ENCODE measurements at regions not wholly inside any gene's neighbourhood (a gene's known extent, or its start where the extent isn't known, plus 50 kb on each side); places are given as distances from the start of the nearest gene placed in this dataset.
"Not testable (repeated sequence)": the region's sequence is repeated elsewhere in the genome, so short reads cannot be mapped to it uniquely, and the experiment has no call there.

DNA sequence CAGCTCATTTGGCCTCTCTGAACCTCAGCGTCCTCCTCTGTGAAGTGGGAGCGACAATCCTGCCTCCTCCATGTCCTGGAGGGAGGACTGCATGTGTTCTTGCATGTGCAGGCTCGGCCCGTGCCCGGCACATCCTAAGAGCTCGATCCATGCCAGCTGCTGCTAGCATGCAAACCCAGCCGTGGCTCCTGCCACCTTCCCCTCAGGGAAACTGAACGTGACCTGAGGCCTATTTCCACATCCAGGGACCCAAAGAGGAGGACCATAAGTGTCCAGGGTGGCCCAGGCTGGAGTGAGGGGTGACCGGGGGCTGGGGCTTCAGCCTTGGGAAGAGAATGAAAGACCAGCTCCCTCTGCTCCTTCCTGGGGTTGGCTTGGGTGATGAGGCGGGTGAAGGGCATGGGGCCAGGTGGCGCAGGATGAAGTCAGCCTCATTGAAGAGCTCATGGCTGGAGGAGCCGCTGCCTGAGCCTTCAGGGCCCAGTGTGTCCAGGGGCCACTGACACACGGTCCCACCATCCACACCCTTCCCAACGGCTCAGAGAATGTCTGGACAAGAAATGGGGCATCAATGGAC lies 115.7 kb upstream of the AKAP13 start:
- DNase-seq (ENCODE audit: low read depth) = not testable (repeated sequence)

DNA sequence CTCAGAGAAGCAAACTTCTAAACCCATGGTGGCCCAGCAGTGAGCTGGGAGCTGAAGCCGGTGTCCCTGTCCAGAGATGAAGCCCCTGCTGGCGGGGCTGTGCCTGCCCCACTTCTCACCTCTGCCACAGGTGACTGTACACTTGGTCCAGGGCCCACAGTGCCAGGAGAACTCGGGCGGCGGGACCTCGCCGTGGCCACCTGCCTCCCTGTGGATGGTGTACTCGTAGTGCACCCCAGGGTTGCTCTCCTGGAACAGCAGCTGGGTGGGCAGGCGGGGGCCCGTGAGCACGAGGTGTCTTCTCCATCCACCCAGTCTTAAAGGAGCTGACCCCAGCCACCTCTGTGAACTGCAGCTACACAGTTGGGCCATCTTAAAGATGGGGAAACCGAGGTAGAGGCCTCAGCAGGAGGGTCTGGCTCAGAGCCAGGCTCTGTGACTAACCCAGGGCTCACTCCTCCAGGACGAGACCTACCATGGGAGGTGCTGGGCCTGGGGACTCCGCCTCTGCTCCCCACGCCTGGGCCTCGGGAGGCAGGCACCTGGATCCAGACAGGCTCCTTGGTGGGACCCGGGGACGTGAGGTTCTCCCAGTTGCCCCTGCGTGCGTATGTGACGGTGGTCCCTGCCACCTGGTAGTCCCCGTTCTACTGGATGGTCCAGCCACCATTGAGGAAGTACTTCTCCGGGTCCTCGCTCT lies 113.1 kb upstream of the AKAP13 start:
- DNase-seq (ENCODE audit: low read depth) = not testable (repeated sequence)

DNA sequence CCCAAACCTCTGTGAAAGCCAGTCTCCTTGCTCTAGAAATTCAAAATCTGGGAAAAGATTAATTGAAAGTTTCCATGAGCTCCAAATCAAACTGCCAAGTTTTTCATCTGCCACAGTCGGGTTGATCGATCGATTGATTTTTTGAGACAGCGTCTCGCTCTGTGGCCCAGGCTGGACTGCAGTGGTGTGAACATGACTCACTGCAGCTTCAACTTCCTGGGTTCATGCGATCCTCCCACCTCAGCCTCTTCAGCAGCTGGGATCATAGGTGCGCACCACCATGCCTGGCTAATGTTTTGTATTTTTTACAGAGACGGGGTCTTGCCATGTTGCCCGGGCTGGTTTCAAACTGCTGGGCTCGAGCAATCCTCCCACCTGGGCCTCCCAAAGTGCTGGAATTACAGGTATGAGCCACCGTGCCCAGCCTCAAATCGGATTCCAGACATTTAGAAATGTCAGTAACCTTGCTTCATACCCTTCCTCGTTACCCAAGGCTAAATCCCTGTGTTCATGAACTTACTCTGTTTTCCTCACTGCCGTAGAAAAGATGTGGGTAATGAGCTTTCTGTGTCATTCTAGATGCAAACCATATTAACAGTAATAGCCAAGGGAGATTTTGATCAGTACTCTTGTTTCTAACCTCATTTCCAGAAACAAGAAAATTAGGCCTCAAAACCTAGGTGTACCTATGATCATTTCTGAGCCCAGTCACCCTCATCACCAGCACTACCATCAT lies 105.9 kb upstream of the AKAP13 start:
- no peak for DNase-seq (ENCODE audit: low read depth)

DNA sequence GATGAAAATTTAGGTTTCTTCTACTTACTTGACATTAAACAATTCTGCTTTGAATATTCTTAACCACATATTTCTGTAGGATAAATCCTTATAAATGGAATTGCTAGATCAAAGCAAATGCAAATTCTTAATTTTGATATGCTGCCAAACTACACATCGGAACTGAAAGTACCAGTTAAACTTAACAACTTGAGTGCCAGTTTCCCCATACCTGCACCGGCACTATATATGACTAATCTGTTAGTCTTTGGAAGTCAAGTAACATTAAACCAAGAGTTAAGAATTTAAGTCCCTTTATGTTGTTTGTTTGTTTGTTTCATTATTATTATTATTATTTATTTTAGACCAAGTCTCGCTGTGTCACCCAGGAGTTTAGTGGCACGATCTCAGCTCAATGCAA lies 103.9 kb upstream of the AKAP13 start:
- DNase-seq (ENCODE audit: low read depth) = no peak

DNA sequence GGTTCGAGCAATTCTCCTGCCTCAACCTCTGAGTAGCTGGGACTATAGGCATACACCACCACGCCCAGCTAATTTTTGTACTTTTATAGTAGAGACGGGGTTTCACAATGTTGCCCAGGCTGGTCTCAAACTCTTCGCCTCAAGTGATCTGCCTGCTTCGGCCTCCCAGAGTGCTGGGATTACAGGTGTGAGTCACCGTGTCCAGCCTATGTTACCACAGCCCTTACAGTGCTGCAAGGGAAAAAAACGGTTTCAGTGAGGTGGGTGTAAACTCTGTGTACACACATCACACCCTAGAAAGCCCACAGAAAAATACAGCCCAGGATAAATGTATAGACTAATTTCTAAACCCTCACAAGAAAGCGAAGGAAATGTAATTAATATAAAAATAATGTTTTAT lies 103.5 kb upstream of the AKAP13 start:
- DNase-seq (ENCODE audit: low read depth) = no peak

DNA sequence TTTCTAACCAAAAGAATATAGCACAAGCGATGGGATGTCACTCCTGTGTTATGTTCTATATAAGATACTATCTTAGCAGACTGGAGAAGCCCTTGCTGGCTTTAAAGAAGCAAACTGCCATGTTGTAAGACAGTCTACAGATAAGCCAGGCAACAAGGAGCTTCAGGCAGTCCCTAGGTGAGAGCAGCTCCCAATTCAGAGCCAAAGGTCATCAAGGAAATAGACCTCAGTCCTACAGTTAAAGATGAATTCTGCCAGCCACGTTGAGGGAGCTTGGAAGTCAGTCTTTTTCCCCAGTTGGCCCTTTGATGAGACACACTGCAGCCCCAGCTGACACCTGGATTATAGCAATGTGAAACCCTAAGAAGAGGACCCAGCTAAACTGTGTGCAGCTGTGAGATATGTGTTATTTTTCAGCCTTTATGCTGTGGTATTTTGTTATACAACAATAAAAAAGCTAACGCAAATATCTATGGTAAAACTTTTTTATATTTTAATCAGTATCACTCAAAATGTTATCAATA lies 102.5 kb upstream of the AKAP13 start:
- no peak for DNase-seq (ENCODE audit: low read depth)

DNA sequence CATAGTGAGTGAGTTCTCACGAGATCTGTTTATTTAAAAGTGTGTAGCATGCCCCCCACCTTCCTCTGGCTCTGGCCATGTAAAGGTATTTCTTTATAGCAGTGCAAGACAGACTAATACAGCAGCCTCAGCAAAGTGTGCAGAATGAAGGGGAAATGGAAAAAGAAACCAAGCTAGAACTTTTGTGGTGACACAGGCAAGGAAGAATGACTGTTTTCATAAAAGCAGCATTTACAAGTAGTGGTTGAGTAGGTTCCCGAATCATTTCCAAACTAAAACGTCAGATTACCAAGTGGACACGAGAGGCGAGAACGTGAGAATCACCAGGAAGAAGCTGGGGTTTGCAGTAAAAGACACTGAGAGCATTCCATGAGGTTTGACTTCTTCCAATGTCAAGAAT lies 100.2 kb upstream of the AKAP13 start:
- no peak for DNase-seq (ENCODE audit: low read depth)

DNA sequence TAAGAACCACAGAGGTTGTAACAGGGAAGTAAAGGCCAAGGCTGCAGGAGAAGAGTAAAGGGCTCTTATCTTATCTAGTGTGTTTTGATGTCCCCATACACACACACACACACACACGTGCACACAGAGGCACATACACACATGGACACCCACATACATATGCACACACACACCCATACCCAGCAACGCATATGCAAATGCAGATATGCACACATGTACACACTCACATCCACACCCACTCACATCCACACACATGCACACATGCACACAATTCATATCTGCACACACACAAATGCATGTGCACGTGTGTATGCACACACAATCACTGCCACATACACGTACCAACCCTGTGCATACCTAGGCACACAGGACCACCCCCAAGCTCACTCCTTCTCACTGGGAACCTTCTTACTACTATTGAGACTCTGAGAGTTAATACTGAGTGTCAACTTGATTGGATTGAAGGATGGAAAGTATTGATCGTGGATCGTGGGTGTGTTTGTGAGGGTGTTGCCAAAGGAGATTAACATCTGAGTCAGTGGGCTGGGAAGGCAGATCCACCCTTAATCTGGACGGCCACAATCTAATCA lies 99.0 kb upstream of the AKAP13 start:
- no peak for DNase-seq (ENCODE audit: low read depth)

DNA sequence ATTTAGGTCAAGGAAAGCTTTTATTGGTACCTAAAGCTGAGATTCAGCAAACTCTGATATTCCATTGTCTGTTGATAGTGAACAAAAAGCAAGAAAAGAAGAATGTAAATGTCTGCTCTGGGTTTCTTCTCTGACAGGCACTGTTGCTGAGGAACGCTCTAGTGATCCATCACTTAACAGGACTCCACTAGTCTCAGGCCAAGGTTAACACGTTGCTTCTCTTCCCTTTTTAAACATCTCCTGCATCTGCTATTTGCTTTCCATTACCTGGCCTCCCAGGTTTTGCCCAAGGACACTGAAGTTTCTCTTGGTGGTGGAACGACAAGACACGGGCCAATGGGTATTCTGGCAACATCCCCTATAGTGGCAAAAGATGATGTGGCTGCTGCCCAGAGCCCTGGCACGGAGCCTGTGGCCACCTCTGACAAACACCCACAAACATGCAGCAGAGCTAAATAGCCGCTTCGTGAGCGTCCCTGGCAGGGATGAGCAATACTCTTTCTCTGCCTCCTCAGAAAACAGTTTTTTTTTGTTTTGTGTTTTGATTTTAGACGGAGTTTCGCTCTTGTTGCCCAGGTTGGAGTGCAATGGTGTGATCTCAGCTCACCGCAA lies 97.8 kb upstream of the AKAP13 start:
- peak; percentile 59 for DNase-seq (ENCODE audit: low read depth)

DNA sequence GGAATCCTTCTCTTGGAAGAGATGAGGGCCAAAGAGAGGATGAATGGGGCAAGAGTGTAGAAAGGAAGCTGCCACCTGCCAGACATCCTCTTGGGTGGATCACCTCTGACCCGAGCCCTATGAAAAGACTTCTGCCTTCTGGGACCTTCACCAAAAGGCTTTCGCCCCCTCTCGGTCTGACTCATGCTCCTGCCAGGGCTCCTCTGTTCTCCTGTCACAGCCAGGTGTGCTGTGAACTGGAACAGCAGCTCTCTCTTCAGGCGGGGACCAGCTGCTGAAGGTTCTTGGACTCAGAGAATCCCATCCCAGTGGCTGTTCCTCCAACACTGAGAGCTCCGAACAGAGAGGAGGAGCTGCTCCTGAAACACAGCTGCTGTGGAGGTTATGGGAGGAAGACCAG lies 96.6 kb upstream of the AKAP13 start:
- DNase-seq (ENCODE audit: low read depth) = not testable (repeated sequence)

DNA sequence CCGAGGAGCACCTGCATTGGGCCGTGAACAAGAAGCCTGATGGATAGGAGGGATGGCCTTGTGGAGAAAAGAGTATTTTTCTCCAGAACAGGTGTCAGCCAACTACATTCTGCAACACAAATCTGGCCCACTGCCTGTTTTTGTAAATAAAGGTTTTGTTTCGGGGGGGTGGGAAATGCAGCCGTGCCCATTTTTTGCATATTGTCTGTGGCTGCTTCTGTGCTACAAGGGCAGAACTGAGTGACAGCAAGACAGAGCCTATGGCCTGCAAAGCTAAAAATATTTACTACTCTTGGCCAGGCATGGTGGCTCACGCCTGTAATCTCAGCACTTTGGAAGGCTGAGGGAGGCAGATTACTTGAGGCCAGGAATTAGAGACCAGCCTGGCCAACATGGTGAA lies 95.9 kb upstream of the AKAP13 start:
- no peak for DNase-seq (ENCODE audit: low read depth)

DNA sequence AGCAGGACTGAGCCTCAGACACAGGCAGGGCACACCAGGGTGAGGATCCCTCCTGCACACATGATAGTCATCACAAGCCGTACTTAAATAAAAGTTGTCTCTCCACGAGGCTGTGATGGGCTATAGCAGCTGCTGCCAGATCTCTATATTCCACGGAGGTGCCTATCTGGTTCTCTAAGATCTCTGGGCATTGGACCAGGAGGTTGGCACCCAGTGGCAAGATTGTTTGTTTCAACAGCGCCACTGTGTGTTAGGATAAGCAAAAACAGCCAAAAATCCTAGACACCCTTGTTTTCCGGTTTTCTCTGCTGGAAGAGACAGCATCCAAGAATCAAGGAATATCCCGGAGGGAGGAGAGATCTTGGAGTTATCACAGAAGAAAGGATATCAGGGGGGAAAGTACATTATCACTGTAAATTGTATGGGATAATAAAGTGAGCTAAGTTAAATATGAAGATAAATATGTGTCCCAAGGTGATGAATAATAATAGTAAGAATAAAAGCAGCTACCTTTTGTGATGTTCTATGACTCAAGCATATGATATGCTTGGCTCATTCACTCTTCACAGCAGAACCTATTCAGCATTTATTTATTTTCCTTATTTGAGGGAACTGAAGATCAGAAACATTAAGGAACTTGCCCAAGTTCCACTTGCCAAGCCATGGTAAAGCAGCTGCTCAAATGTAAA lies 90.6 kb upstream of the AKAP13 start:
- peak; percentile 55 for DNase-seq (ENCODE audit: low read depth)

DNA sequence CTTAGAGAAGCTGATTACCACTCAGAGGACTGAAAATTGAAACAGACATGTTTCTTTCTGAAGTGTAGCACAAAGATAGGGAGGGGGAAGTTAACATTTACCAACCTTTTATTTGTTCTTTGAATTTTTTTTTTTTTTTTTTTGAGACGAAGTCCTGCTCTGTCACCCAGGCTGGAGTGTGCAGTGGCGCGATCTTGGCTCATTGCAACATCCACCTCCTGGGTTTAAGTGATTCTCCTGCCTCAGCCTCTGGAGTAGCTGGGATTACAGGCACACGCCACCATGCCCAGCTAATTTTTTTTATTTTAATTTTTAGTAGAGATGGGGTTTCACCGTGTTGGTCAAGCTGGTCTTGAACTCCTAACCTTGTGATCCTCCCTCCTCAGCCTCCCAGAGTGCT lies 87.8 kb upstream of the AKAP13 start:
- not testable (repeated sequence) for DNase-seq (ENCODE audit: low read depth)

DNA sequence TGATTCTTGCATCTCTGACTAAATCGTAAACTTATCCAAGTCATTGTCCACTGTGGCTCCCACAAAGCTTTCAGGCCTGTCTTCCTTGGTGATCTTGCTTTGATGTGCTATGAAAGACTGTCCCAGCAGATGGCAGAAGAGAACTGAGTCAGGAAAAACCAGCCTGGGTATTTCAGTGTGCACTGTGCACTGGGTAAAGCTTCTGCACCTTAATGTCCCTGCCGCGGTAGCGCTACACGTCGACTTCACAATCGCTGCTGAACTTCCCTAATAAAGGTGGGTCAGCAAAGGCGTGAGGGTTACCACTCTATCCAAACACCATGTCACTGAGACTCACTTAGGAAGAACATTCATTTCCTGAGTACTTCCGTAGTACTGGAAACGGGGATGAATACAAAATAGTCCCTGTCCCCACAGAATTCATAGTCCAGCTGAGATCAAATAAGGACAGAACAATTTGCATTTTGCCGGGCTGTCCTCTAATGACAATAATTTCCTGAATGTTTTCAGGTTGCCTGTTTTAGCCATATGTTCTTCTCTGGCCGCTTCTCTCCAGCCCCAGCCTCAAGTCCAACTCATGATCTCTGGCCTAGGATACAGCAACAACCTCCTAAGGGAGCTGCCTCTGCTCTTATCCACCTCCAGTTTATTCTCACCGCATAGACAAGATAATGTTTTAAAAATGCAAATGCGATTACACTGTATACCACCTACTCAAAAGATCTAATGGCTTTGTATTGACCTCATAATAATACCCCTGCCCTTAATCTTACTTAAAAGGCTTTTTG lies 83.6 kb upstream of the AKAP13 start:
- DNase-seq (ENCODE audit: low read depth) = peak; percentile 69

DNA sequence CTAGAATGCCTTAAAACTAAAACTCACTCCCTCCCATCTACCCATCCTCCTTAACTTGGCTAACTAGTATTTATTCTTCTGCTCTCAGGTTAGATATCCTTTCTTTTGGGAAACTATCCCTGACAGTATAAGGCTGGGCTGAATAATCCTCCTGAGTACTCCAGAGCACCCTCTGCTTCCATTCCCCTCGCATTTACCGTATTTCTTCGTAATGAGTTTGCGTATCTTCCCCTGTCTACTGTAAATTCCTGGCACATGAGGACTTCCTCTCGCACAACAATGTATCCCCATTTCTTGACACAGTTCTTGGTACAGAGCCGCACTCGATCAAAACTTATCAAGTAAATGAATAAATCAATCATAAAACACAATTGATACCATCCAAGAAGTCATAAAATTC lies 82.9 kb upstream of the AKAP13 start:
- no peak for DNase-seq (ENCODE audit: low read depth)

DNA sequence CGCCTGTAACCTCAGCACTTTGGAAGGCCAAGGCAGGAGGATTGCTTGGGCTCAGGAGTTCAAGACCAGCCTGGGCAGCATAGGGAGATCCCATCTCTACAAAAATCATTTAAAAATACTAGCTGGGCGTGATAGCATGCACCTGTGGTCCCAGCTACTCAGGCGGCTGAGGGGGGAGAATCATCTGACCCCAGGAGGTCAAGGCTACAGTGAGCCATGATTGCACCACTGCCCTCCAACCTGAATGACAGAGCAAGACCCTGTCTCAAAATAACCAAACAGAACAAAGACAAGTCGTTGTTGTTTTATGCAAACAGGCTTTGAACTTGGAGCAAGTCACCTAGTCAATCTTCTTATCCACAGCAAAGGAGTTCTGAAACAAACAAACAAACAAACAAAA lies 82.0 kb upstream of the AKAP13 start:
- no peak for DNase-seq (ENCODE audit: low read depth)

DNA sequence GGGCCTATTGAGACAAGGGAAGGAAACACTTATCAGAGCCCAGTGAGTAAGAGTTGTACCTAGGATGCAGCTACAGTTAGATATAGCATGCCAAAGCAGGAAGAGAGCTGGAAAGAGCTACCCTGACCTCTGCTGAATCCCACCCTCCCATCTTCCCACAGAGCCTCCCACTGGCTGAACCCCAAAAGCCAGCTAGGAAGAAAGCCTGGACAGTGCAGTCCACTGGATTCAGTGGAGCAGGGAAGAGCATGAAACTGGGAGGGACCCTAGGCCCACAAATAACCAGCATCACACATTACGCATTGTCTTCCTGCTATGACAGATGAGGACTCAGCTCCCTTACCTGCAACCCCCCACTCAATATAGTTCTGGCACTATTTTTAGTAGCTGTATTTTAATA lies 81.5 kb upstream of the AKAP13 start:
- DNase-seq (ENCODE audit: low read depth) = no peak

DNA sequence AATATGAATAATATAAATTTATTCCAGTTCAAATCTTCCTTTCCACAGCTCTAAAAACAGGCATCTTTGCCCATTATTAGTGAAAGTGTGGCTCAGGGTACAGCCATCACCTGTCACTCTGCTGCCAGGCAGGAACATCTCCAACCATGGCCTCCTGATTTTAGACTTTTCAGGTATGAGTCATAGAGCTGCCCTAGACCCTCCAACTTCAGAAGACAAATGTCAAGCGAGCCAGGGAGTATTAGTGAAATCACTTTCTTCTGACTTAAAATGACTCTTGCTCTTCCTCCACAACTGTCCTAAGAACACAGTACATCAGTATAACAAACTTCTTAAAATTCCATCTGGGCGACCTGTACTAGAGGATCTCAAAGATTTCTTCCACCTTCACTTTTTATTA lies 78.1 kb upstream of the AKAP13 start:
- DNase-seq (ENCODE audit: low read depth) = no peak

DNA sequence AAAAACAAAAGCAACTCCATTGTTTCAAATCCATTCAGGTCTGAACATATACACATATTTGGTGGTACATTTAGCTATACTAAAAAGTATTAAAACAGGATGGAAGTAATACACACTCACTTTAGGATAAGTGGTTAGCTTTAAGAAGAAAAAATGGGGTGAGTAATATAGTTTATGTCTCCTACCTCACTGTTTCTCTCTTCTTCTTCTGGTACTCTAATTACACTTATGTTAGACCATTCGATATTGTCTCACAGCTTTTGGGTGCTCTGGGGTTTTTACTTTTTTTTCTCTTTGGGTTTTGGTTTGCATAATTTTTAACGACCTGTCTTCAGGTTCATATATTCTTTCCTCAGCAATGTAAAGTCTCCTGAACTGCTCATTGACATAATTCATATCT lies 75.4 kb upstream of the AKAP13 start:
- no peak for DNase-seq (ENCODE audit: low read depth)

DNA sequence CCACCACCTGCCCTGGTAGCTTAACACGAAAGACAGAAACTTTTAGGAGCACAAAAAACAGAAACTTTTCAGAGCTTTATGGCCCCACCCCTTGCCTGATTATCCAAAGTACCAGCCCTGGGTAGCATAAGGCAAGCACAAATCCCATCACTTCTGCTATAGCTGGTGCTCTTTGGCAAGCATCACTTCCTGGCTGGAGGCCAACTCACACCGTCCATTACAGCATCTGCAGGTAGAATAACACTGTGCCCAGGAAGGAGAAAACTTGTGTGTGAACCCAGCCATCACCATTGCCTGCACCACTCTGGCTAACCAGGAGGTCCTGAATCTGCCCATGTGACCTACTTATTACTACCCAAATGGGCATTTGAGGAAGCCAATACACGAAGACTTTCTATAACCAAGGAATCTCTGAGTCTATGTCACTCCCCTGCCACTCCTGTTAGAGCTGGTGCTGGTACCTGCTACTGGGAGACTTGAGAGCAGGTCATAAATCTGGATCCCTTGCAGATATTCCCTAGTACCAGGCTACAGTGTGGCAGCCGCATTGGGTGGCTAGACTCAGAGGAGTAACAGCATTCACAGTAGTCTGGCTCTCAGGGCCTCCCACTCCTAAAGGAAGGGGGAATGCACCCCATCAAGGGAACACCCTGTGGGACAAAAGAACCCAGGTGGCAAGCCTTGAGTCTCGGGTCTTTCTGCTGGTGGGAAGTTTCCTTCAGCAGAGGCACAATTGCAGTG lies 73.3 kb upstream of the AKAP13 start:
- no peak for DNase-seq (ENCODE audit: low read depth)
